Stimulated activated CD4-positive, alpha-beta T cell treated with anti-CD3 and anti-CD28 coated beads, Interleukin-2, amount 100 ng/mL, for 4 hours (primary cell): ENCODE measurements at regions not wholly inside any gene's neighbourhood (a gene's known extent, or its start where the extent isn't known, plus 50 kb on each side); places are given as distances from the start of the nearest gene placed in this dataset.

Source experiments
- DNase-seq: peaks from one replicate; pipeline ENCODE4 v3.0.0-alpha.2; 2020; ENCODE audit warnings: low read depth

DNA sequence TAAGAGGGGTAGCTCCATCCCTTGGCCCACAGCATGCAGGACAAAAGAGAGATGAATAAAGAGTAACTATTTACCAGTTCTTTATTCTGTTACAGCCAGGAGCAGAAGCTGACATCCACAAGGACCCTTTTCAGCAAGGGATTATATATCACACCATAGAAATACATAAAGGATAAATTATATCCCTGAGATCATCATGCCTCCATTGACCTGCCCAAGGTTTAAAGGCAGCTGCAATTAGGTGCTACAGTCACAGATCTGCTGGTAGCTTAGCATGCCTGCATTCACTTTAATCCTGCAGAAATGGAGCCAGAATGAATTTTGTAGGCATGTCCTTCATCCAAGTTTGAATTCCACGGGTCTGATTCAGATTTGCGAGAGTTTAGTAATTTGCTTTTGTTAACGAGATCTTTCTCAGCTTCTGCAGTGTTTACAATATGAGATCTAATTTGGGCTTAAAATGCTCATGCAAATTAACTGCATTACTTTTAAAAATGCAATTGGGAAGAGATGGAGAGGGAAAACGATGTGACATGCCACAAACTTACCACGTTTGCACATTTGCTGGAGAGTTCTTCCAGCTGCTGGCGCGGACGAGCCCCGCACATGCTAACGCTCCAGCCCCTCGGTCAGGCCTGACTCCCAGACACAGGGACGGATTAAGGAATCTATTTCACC, 327.0 kb upstream of the NOCT start:
- no peak for DNase-seq

GRCh38 chr4:138686106-138686835, 329.3 kb upstream of the NOCT start:
- no peak for DNase-seq

GRCh38 chr4:138685316-138685715, 330.3 kb upstream of the NOCT start:
- no peak for DNase-seq

GRCh38 chr4:138680989-138681604, 334.5 kb upstream of the NOCT start:
- DNase-seq, result peak; percentile 43

GRCh38 chr4:138680256-138680655, 335.3 kb upstream of the NOCT start:
- DNase-seq, result no peak

- DNase-seq, result no peak
Measured at GRCh38 chr4:138678985-138679746, 336.4 kb upstream of the NOCT start.

- no peak for DNase-seq
Measured at GRCh38 chr4:138677748-138678147, 337.8 kb upstream of the NOCT start.

- DNase-seq, result no peak
Measured at GRCh38 chr4:138677212-138677611, 338.4 kb upstream of the NOCT start.

GRCh38 chr4:138675685-138676084, 339.9 kb upstream of the NOCT start:
- DNase-seq, result no peak

DNA sequence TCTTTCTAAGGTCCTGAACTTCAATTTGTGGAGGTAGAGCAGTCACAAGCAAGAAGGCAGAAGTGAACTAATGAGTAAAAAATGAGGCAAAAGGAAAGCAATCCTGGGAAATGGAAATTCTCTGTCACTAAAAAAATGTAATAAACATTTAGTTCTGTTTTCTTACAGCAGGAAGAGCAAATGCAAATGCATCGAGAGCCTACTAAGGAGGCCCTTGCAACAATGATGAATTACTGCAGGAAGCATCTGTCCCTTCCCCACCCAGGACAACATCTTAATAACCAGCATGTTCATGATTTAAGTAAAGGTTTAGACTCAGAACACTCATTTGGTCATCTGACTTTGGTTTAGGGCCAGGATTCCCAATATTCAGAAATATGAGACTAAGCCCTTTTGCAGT, 341.4 kb upstream of the NOCT start:
- DNase-seq, result no peak

DNA sequence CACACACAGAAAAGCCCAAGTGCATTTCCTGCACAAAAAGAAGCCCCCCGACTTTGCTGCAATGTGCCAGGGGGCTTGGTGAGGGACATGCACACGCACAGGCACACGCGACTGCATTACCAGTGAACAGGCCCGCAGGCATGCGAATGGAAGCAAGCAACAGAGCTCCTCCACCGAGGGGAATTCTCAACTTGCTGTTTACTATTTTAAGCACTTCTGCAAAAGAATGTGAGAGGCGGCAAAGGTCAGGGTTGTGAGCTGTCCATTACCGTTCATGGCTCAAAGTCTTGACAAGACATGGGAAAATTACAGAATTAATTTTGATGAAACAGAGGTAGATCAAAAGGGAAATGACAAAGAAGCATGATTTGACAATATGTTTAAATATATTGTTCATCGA, 342.5 kb upstream of the NOCT start:
- DNase-seq, result no peak

GRCh38 chr4:138672393-138672976, 343.1 kb upstream of the NOCT start:
- no peak for DNase-seq

DNA sequence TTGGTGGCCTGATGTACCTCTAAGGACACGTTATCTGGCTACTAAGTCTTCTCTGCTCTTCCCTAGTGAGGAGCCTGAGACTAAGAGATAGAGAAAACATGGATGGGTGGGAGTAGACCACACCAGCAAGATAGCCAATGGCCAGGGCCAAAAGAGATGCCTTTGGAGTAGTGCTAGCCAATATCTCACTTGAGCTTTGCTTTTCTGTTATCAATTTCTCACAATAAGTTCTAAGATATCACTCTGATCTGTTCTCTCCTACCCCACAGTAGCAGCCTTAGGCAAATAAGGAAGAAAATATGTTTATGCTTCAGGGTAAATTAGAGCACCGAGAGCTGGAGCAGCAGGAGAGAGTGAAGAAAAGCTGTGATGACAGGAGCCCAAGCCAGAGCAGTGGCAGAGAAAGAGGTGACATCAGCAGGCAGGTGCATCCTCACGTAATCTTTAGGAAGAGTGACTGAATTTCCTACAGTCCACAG, 343.9 kb upstream of the NOCT start:
- DNase-seq, result no peak

- no peak for DNase-seq
Measured at GRCh38 chr4:138671106-138671505, 344.5 kb upstream of the NOCT start.

DNA sequence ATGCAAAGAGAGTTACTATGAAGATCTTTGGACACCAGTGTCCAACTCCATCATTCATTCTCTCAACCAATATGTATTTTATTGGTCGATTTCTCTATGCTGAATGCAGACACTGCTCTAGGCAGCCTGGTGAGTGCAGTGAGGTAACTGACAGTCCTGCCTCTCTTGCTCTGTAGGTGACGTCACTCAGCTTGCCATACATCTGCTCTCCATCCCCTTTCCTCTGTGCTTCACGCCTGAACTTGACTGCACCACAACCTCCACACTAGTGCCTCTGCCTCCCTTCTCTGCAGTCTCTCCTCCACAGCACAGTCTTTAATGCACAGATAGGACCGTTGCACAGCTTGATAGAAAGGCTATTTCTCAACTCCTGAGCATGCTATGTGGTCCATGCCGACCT, 344.9 kb upstream of the NOCT start:
- no peak for DNase-seq

DNA sequence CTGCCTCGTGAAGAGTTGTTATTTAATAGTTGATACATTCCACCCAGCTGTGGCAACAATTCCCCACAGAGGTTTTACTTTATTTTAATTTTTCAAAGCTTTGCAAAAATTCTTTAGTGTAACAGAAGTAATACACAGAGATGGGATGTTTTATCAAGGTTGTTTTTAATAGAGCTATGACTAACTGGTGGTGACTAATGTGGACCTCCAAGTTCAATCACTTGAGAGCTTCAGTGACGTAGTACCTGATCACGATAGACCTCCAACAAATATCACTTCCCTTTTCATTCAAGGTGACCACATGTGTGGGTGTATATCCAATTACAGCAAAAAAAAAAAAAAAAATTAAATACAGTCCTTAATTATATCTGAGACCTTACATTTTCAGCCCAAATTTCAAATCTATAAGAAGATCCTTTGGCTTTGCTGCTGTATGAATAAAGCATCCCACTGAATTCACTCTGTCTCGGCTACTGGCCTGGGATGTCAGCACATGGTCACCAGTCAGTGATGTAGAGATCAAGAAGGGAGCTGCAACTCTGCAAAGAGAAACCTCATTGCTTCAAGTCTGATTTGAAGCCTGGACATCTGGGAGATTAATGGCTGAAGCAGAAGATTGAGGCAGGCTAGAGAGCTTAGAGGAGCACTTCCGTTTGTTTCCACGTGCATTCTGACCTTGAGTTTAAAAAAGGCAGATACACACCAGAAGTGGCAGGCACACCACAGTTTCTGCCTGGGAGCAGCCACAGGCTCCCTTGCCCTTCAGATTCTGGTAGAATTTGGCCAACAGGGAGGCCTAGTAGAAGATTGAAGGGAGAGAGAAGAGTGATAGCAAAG, 345.9 kb upstream of the NOCT start:
- DNase-seq, result no peak

- no peak for DNase-seq
Measured at GRCh38 chr4:138668309-138668708, 347.3 kb upstream of the NOCT start.

- DNase-seq, result no peak
Measured at GRCh38 chr4:138666366-138666765, 349.2 kb upstream of the NOCT start.

GRCh38 chr4:138665851-138666250, 349.7 kb upstream of the NOCT start:
- DNase-seq, result no peak

GRCh38 chr4:138663883-138664282, 351.7 kb upstream of the NOCT start:
- no peak for DNase-seq

- DNase-seq, result no peak
Measured at GRCh38 chr4:138659812-138660316, 355.7 kb upstream of the NOCT start.
